Ovary (tissue), 7 donors: ENCODE measurements at regions not wholly inside any gene's neighbourhood (a gene's known extent, or its start where the extent isn't known, plus 50 kb on each side); places are given as distances from the start of the nearest gene placed in this dataset.
"Not testable (repeated sequence)": the region's sequence is repeated elsewhere in the genome, so short reads cannot be mapped to it uniquely, and the experiment has no call there.

Experiments
- DNase-seq, 5 donors: peaks; one replicate each; pipeline ENCODE4 v3.0.0-alpha.2; 2019 to 2020
- H3K27ac ChIP-seq, 2 donors: fragments of 200-600 bp; one replicate each; pipeline versions ENCODE4 v1.5.1 to v1.8.0; 2019 to 2022
- H3K27me3 ChIP-seq: fragments of 200-600 bp; one replicate; pipeline ENCODE4 v1.8.0; 2022
- H3K36me3 ChIP-seq: fragments of 200-600 bp; sonication (generic); one replicate; pipeline ENCODE4 v1.5.1; 2019
- H3K4me1 ChIP-seq: one replicate; pipeline ENCODE4 v1.8.1; 2013; ENCODE audit warnings: mild to moderate bottlenecking, moderate library complexity; ENCODE audit not compliant: insufficient read depth
- H3K4me3 ChIP-seq: fragments of 200-600 bp; sonication (generic); one replicate; pipeline ENCODE4 v1.5.1; 2017
- H3K9me3 ChIP-seq, 2 donors: fragments of 200-600 bp in 1 of 2; sonication (generic) in 1 of 2; one replicate each; pipeline versions ENCODE4 v1.5.1 to v1.8.1; 2013 to 2019; ENCODE audit warnings: mild to moderate bottlenecking in 1 of 2, moderate library complexity in 1 of 2
- CTCF ChIP-seq, 3 donors: fragments of 450-650 bp in 2 of 3; fragments of 200-600 bp in 1 of 3; IDR thresholded peaks; one replicate each; pipeline versions ENCODE4 v1.5.1 to v1.8.0; 2016 to 2022; ENCODE audit warnings: antibody characterized with exemption in 3 of 3, mild to moderate bottlenecking in 1 of 3
- EP300 ChIP-seq: sonication (generic); formaldehyde crosslinking; IDR thresholded peaks from one replicate; pipeline ENCODE4 v1.6.1; 2017; ENCODE audit warnings: antibody characterized with exemption
- POLR2A ChIP-seq: fragments of 450-650 bp; IDR thresholded peaks from one replicate; pipeline ENCODE4 v1.6.1; 2017; ENCODE audit warnings: antibody characterized with exemption, mild to moderate bottlenecking, moderate library complexity
- WGBS, 3 donors: extraction: QIAGEN DNeasy Blood & Tissue Kit in 1 of 3; methylation state at CpG; one replicate each; pipeline versions ENCODE4 v1.1.5 to v1.1.7; 2013 to 2017; 5-methylcytosine and 5-hydroxymethylcytosine counted together
- intact Hi-C, 4 donors: fragments of 100-400 bp; cut with DNase I; formaldehyde crosslinking; loops; one replicate each; pipeline versions ENCODE4 v1.11.0 to v1.15.1; 2022 to 2023
- donor health status: DM: no; HTN: no; CAD: no; lungs with moderate emphysema.
- donor health status: DM: no; HTN: no; CAD: no.
- donor health status: Bipolar disorder and iron deficiency.
- donor health status: DM: no; HTN: no; CAD: no.
- donor health status: DM: yes; HTN: yes; CAD: no.

GRCh38 chr6:69578361-69578890, 218.4 kb downstream of the LMBRD1 start:
- intact Hi-C loops = no loop called here

GRCh38 chr6:69571234-69571633, 225.6 kb downstream of the LMBRD1 start:
- 91 to 94% (median 93%) methylated on average over 1 of the region's 1 CpG for WGBS, 3 donors
- no peak for TF ChIP-seq EP300

More at GRCh38 chr6:69578361-69578890, 218.4 kb downstream of the LMBRD1 start:
- Histone ChIP-seq H3K4me1 (no peaks in the 10 kb centered on the region), H3K36me3 (no peaks in the 10 kb centered on the region), H3K9me3 (no peaks in the 10 kb centered on the region), H3K27ac (no peak overlapping the region), H3K27me3 (no peaks in the 10 kb centered on the region), H3K4me3 (no peak overlapping the region)
- 20 to 26% (median 26%) methylated on average over 3 of the region's 3 CpGs for WGBS, 3 donors
- TF ChIP-seq POLR2A (no peak), CTCF (IDR thresholded peaks at IDR 0.05) (no peak), EP300 (no peak)
- no peak for DNase-seq

GRCh38 chr6:69570106-69570505, 226.7 kb downstream of the LMBRD1 start:
- H3K9me3 ChIP-seq = no peaks in the 10 kb centered on the region
- TF ChIP-seq CTCF (IDR thresholded peaks at IDR 0.05) (no peak), POLR2A (no peak), EP300 (no peak)
- H3K27me3 ChIP-seq = no peaks in the 10 kb centered on the region
- intact Hi-C loops = no loop called here
- H3K4me1 ChIP-seq = no peaks in the 10 kb centered on the region
- H3K36me3 ChIP-seq = no peaks in the 10 kb centered on the region
- no peak for DNase-seq
- WGBS, 3 donors = 77 to 81% (median 78%) methylated on average over 1 of the region's 1 CpG
- no peak overlapping the region for H3K27ac ChIP-seq
- H3K4me3 ChIP-seq = no peak overlapping the region

More at GRCh38 chr6:69571234-69571633, 225.6 kb downstream of the LMBRD1 start:
- no peak overlapping the region for H3K4me3 ChIP-seq
- DNase-seq = no peak
- H3K27ac ChIP-seq = no peak overlapping the region
- no peaks in the 10 kb centered on the region for H3K27me3 ChIP-seq
- no peaks in the 10 kb centered on the region for H3K36me3 ChIP-seq
- intact Hi-C loops = no loop called here
- no peaks in the 10 kb centered on the region for H3K4me1 ChIP-seq
- H3K9me3 ChIP-seq = no peaks in the 10 kb centered on the region

- not testable (repeated sequence) for H3K36me3 ChIP-seq, DNase-seq, H3K27me3 ChIP-seq, H3K4me1 ChIP-seq, H3K9me3 ChIP-seq, H3K4me3 ChIP-seq, H3K27ac ChIP-seq
- intact Hi-C loops = loop anchor here in 1 of 4 donors (5.0 kb wide), 1 partner anchor 682 kb away; no protein-coding TSS in a partner anchor
- WGBS, 3 donors = 83 to 91% (median 84%) methylated on average over 6 of the region's 6 CpGs
These were observed 236.2 kb downstream of the LMBRD1 start for GRCh38 chr6:69560597-69560996.

- no peak overlapping the region for H3K27ac ChIP-seq
- H3K4me1 ChIP-seq = no peaks in the 10 kb centered on the region
- no peaks in the 10 kb centered on the region for H3K36me3 ChIP-seq
- 24 to 30% (median 29%) methylated on average over 2 of the region's 2 CpGs for WGBS, 3 donors
- no peak overlapping the region for H3K4me3 ChIP-seq
- no peaks in the 10 kb centered on the region for H3K27me3 ChIP-seq
- no peaks in the 10 kb centered on the region for H3K9me3 ChIP-seq
- intact Hi-C loops = no loop called here
- no peak for TF ChIP-seq EP300
- TF ChIP-seq POLR2A = no peak
- TF ChIP-seq CTCF (IDR thresholded peaks at IDR 0.05) = no peak
- DNase-seq = no peak
These were observed 241.6 kb downstream of the LMBRD1 start for GRCh38 chr6:69555088-69555638.
